ENCODE measurements at regions not wholly inside any gene's neighbourhood (a gene's known extent, or its start where the extent isn't known, plus 50 kb on each side); places are given as distances from the start of the nearest gene placed in this dataset.
A peak's percentile ranks its signal among the peaks of the same experiment; 100 is the strongest.

DNA sequence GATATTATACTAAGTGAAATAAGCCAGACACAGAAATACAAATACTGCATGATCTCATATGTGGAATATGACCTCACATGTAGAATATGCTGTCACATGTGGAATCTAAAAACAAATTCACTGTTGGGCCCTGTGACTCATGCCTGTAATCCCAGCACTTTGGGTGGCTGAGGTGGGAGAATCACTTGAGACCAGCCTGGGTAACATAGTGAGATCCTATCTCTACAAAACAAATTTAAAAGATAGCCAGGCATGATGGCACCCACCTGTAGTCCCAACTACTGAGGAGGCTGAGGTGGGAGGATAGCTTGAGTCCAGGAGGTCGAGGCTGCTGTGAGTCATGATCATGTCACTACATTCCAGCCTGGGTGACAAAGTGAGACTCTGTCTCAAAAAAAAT is 160.3 kb downstream of the PTEN start:
- no peak for DNase-seq (ENCODE audit: low read depth in 2 of 2)

GRCh38 chr10:88026031-88026430 is 162.6 kb downstream of the PTEN start:
- no peak for DNase-seq (ENCODE audit: low read depth in 2 of 2)

GRCh38 chr10:88027570-88027969 is 164.1 kb downstream of the PTEN start:
- no peak for DNase-seq (ENCODE audit: low read depth in 2 of 2)

DNA sequence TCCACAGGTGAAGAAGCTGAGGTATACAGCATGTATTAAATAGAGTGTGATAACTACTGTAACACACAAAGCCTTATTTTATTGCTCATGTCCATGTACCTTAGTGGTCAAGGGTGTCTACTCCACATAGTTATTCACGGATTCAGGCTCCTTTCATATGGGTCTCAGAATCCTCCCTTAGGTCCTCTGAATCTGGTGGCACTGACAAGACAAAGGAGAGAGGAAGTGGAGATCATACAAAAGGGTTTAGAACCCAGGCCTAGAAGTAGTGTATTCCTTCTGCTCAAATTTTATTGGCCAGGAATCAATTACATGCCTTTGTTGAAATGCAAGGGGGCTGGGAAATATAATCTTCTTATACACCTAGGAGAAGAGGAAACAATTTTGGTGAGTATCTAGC is 164.6 kb downstream of the PTEN start:
- DNase-seq (ENCODE audit: low read depth in 2 of 2) = no peak

DNA sequence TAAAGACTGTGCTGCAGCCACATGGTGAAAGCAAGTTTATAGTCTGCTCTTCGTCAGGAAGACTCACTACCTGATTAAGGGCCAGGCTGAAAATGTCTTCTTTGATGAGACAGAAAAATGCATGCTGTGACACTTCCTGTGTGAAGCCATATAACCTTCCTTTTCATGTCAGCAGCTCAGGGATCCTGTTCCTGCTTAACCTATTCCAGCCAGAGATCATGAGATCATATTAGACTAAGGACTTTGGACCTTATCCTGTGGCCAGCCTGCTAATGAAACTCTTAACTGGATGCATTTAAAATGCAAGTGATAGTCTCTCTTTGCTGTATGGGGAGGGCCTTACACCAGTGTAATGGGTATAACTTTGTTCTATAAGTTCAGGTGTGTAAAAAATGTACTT is 165.2 kb downstream of the PTEN start:
- no peak for DNase-seq (ENCODE audit: low read depth in 2 of 2)

- DNase-seq (ENCODE audit: low read depth in 2 of 2) = peak; percentile 64 to 65
These were observed 169.1 kb downstream of the PTEN start for GRCh38 chr10:88032566-88032965.

DNA sequence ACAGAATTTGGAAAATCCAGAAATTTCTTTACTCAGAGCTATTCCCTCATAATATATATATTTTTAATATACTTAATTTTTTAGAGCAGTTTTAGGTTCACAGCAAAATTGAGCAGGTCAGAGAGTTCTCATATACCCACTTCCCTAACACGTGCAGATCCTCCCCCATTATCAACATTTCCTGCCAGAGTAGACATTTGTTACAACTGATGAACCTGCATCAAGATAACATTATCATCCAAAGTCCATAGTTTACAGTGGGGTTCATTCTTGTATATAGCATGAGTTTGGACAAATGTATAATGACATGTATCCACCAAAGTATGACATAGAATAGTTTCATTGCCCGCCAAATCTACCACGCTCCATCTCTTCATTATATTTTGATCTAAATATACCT is 170.0 kb downstream of the PTEN start:
- DNase-seq (ENCODE audit: low read depth in 2 of 2) = no peak

- no peak for DNase-seq (ENCODE audit: low read depth in 2 of 2)
These were observed 170.4 kb downstream of the PTEN start for GRCh38 chr10:88033793-88034192.

DNA sequence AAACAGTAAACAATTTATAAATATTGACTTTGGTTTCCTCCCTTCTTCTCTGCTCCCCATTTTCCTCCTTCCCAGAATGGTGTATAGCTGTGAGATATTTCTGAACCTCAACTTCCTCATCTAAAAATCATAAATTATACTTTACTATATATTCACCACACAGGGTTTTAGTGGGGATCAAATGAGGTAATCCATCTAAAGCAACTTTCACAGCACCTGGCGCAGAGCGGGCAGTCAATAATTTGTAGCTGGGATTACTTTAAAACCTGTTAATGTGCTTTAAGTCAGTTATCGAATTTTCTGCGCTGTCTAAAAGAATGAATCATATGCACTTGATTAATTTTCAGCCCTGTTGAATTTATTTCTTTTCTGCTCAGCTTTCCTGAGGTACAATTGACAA is 172.7 kb downstream of the PTEN start:
- DNase-seq (ENCODE audit: low read depth in 2 of 2) = no peak

DNA sequence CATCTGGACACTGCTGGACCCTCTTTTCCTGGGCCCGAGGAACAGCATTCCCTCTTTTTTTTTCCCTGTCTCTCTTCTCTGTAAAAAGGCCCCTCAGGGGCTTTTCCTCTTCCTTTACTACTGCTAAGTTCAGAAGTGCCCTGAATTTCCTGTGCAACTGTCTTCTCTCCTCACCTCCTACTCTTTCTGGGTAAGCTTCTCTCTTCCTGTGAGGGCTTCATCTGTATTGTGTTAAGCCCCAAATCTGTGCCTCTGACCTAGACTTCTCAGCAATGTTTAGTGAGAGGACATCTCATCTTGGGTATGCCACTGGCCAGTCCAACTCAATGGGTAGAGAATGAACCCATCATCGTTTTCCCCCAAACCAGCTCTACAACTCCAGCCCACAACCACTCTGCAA is 174.2 kb downstream of the PTEN start:
- DNase-seq (ENCODE audit: low read depth in 2 of 2) = no peak

DNA sequence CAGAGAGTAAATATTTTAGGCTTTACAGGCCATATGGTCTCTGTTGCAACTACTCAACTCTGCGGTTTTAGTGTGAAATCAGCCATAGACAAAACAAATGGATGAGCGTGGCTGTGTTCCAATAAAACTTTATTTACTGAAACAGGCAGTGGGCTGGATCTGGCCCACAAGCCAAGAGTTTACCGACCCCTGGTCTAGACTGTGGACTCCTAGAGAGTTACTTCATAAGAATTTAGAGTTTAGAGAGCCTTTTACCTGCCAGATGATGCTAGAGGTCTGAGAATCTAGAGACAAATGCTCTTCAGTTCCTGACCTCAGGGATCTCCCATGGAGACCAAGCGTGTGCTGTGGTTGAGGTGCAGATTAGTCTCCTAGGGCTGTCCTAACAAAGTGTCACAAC is 174.8 kb downstream of the PTEN start:
- DNase-seq (ENCODE audit: low read depth in 2 of 2) = peak; percentile 64 to 71

DNA sequence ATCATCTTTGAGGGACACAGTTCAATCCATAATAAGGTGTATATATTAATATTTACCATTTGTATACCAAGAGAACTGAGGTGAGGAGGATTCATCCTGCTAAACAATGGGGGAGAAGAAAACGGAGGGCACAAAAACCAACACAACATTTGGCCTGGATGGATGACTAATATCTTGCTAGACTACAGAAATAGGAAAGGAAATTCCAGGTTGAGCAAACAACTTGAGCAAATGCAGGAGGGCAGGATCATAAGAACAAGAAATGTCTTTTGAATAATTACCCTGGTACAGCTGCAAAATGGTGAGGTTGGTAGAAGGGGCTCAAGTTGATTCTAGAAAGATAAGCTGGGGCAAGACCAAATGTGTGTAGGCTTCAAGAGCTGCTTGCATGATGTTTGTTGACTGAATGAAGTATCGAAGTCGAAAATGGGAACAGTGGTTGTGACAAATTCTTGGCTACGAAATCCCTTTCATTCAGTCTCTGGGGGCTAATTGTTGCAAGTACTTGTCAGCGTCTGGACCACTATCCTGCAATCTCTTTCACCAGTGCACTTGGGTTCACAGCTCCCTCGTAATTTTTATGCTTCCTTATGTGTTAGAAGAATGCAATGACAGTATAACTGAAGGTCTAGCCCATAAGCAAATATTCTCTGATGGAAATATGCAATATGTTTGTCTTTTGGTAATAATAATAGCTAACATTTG is 176.2 kb downstream of the PTEN start:
- no peak for DNase-seq (ENCODE audit: low read depth in 2 of 2)

GRCh38 chr10:88041243-88042159 is 178.1 kb downstream of the PTEN start:
- DNase-seq (ENCODE audit: low read depth in 2 of 2) = no peak

- peak; percentile 57 to 60 for DNase-seq (ENCODE audit: low read depth in 2 of 2)
These were observed 179.0 kb downstream of the PTEN start for GRCh38 chr10:88042160-88043100.

- DNase-seq (ENCODE audit: low read depth in 2 of 2) = no peak
These were observed 181.7 kb downstream of the PTEN start for GRCh38 chr10:88045096-88045495.

DNA sequence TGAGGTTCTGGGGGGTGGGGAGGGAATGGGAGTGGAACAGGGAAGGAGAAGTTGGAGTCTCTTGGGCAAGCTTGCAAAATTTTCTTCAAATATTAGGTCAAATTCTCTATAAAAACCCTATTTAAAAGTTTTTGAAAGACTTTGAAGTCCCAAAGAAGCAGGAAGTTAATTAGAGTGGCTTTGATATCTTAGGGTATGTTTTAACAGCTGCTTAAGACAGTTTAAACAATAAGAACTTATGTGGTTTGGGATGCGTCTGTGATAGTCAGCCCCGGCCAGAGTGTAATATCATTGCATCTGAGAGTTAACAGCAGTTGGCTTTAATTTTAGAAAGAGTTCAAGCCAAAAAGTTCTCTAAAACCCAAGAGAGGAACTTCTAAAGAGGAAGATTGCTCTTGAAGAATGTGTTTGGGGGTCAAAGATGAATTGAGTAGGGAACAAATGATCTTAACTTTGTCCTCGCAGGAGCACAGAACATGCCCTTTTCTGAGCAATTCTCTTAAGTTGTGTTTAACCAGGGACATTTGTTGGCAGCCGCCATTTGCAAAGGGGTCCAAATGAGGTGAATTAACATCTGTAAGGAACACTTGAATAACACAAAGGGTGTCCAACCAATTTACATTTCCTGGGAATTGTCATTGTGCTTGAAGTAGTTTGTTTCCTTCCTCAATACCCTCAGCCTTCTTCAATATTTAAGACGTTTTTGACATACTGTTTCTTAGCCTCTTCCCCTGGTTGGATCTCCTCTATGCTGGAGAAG is 182.4 kb downstream of the PTEN start:
- DNase-seq (ENCODE audit: low read depth in 2 of 2) = no peak

GRCh38 chr10:88047579-88047978 is 184.2 kb downstream of the PTEN start:
- DNase-seq (ENCODE audit: low read depth in 2 of 2) = no peak

GRCh38 chr10:88048312-88048711 is 184.9 kb downstream of the PTEN start:
- no peak for DNase-seq (ENCODE audit: low read depth in 2 of 2)

DNA sequence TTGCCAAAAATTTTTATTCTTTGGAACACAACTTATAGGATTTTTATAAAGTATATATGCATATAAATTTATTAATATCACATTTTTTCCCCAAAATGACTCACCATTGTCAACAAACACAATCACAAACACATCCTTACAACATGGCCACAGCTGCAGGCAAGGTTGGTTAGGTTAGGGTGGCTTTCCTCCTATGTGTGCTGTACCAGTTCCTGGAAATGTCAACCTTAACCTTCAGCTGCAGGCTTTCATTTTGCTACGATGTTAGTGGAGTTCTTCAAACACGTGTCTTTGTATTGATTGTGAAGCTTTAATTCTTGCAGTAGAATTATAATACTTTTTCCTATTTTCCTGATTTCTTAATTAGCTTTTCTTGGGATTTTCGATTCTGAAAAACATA is 185.8 kb downstream of the PTEN start:
- DNase-seq (ENCODE audit: low read depth in 2 of 2) = no peak

GRCh38 chr10:88057720-88058119 is 194.3 kb downstream of the PTEN start:
- DNase-seq (ENCODE audit: low read depth in 2 of 2) = no peak

- DNase-seq (ENCODE audit: low read depth in 2 of 2) = no peak
These were observed 195.3 kb downstream of the PTEN start for GRCh38 chr10:88058750-88059149.
